ENCODE measurements at regions not wholly inside any gene's neighbourhood (a gene's known extent, or its start where the extent isn't known, plus 50 kb on each side); places are given as distances from the start of the nearest gene placed in this dataset.

DNA sequence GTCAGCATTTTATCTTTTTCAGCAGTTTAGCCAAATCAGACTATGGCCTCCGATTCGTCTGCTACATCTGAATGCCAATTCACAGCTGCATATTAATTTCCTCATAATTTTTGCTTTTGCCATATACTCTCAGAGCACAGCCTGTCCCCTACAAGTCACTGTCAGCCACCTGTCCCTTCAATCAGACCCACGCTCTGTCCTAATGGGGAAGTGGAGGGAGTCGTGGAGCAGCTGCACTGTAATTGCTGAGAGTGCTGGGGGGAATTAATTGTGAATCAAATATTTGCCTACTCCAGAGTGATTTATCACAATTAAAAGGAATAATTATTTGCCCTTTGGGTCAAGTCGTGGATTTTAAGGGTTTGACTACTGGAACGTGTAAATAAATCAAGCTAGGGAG is 75.5 kb downstream of the EBLN2 start:
- Histone ChIP-seq H4K8ac (ENCODE audit: low read depth in 2 of 2, low read length in 2 of 2) (no peak overlapping the region), H2AK5ac (ENCODE audit: low read depth, low read length) (no peak overlapping the region), H3K4me3 (ENCODE audit: insufficient read depth, low read depth, low read length) (no peak overlapping the region), H4K5ac (ENCODE audit: low read depth, low read length) (no peak overlapping the region), H3K27me3 (ENCODE audit: control insufficient read depth, insufficient read depth, low read length) (peaks cover 2% of the 10 kb centered on the region; the same call in 1 of the 2 replicates), H4K20me1 (ENCODE audit: insufficient read depth, low read length) (no peaks in the 10 kb centered on the region), H2AK9ac (replicated peaks; ENCODE audit: low read depth, low read length, poor library complexity) (no peak overlapping the region), H3K79me1 (ENCODE audit: low read depth in 1 of 2, low read length in 2 of 2) (no peaks in the 10 kb centered on the region), H3K9ac (ENCODE audit: low read depth, low read length) (no peak overlapping the region), H3K14ac (replicated peaks; ENCODE audit: low read depth, low read length) (no peak overlapping the region), H4K91ac (ENCODE audit: insufficient read depth, low read depth, low read length) (no peak overlapping the region), H2BK20ac (ENCODE audit: low read depth, low read length) (no peak overlapping the region), H2AFZ (replicated peaks; ENCODE audit: low read length, poor library complexity) (no peak overlapping the region), H3K9me1 (ENCODE audit: insufficient read depth, low read length) (no peaks in the 10 kb centered on the region), H3K4me2 (ENCODE audit: low read depth, low read length) (no peak overlapping the region), H3K4ac (ENCODE audit: low read depth, low read length) (no peak overlapping the region), H3K27ac (ENCODE audit: insufficient read depth, low read length) (no peak overlapping the region), H3K18ac (ENCODE audit: low read depth, low read length) (no peak overlapping the region), H3K23ac (ENCODE audit: low read depth, low read length) (no peak overlapping the region), H3K56ac (ENCODE audit: extremely low read depth, insufficient read depth, low read length) (no peak overlapping the region), H3K4me1 (ENCODE audit: control insufficient read depth, insufficient read depth, low read length) (no peaks in the 10 kb centered on the region), H3K36me3 (ENCODE audit: control insufficient read depth, insufficient read depth, low read length) (no peaks in the 10 kb centered on the region), H2BK120ac (ENCODE audit: low read depth, low read length) (no peak overlapping the region), H2BK15ac (ENCODE audit: low read depth, low read length) (no peak overlapping the region), H3K9me3 (ENCODE audit: control insufficient read depth, insufficient read depth, low read length) (no peaks in the 10 kb centered on the region; the same call in 1 of the 2 replicates), H2BK5ac (ENCODE audit: low read depth, low read length, poor library complexity, severe bottlenecking) (no peak overlapping the region)
- no TSS peak for BruUV-seq (replicated peaks)
- in situ Hi-C loops (cut with MboI; ENCODE audit: low sequenced_read_pairs) (no loop called here), dilution Hi-C loops (cut with HindIII; ENCODE audit: low sequenced_read_pairs, unreplicated experiment) (no loop called here), intact Hi-C loops (cut with micrococcal nuclease) (no loop called here)
- ATAC-seq (ENCODE audit: low read depth) (no peak), DNase-seq (no peak)
- ChIA-PET POLR2A (ENCODE audit: unreplicated experiment) (no interaction called here), CTCF (interaction anchor here (0.7 kb wide), 1 partner anchor 1587 kb away, joined by 6 read pairs; no protein-coding TSS in a partner anchor)
- TF ChIP-seq RFX5 (IDR thresholded peaks at IDR 0.05; ENCODE audit: low read depth, low read length) (no peak), POLR2A (IDR thresholded peaks at IDR 0.05; ENCODE audit: low read depth, low read length) (no peak), SMC3 (IDR thresholded peaks at IDR 0.05; ENCODE audit: low read depth, low read length) (no peak), RAD21 (IDR thresholded peaks at IDR 0.05; ENCODE audit: low read length) (no peak), MAFK (IDR thresholded peaks at IDR 0.05; ENCODE audit: low read depth, low read length) (no peak), CHD1 (IDR thresholded peaks at IDR 0.05; ENCODE audit: low read depth, low read length) (no peak), FOS (IDR thresholded peaks at IDR 0.05; ENCODE audit: low read depth, low read length) (no peak), NFE2L2 (IDR thresholded peaks at IDR 0.05; ENCODE audit: low read depth, low read length) (no peak), BHLHE40 (IDR thresholded peaks at IDR 0.05; ENCODE audit: low read depth, low read length) (no peak), CEBPB (IDR thresholded peaks at IDR 0.05; ENCODE audit: low read depth, low read length) (no peak), MAZ (IDR thresholded peaks at IDR 0.05; ENCODE audit: borderline replicate concordance, low read depth, low read length) (no peak), MXI1 (IDR thresholded peaks at IDR 0.05; ENCODE audit: borderline replicate concordance, low read depth, low read length) (no peak), RCOR1 (IDR thresholded peaks at IDR 0.05; ENCODE audit: insufficient replicate concordance, low read length) (no peak)
- TF ChIP-seq, protein P1, sequence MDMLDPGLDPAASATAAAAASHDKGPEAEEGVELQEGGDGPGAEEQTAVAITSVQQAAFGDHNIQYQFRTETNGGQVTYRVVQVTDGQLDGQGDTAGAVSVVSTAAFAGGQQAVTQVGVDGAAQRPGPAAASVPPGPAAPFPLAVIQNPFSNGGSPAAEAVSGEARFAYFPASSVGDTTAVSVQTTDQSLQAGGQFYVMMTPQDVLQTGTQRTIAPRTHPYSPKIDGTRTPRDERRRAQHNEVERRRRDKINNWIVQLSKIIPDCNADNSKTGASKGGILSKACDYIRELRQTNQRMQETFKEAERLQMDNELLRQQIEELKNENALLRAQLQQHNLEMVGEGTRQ (IDR thresholded peaks at IDR 0.05; ENCODE audit: low read depth, low read length), result no peak
- TF ChIP-seq, protein P2, sequence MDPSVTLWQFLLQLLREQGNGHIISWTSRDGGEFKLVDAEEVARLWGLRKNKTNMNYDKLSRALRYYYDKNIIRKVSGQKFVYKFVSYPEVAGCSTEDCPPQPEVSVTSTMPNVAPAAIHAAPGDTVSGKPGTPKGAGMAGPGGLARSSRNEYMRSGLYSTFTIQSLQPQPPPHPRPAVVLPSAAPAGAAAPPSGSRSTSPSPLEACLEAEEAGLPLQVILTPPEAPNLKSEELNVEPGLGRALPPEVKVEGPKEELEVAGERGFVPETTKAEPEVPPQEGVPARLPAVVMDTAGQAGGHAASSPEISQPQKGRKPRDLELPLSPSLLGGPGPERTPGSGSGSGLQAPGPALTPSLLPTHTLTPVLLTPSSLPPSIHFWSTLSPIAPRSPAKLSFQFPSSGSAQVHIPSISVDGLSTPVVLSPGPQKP (IDR thresholded peaks at IDR 0.05; ENCODE audit: borderline replicate concordance, low read depth, low read length), result no peak
- TF ChIP-seq, protein P3, sequence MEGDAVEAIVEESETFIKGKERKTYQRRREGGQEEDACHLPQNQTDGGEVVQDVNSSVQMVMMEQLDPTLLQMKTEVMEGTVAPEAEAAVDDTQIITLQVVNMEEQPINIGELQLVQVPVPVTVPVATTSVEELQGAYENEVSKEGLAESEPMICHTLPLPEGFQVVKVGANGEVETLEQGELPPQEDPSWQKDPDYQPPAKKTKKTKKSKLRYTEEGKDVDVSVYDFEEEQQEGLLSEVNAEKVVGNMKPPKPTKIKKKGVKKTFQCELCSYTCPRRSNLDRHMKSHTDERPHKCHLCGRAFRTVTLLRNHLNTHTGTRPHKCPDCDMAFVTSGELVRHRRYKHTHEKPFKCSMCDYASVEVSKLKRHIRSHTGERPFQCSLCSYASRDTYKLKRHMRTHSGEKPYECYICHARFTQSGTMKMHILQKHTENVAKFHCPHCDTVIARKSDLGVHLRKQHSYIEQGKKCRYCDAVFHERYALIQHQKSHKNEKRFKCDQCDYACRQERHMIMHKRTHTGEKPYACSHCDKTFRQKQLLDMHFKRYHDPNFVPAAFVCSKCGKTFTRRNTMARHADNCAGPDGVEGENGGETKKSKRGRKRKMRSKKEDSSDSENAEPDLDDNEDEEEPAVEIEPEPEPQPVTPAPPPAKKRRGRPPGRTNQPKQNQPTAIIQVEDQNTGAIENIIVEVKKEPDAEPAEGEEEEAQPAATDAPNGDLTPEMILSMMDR (conservative IDR thresholded peaks at IDR 0.05; ENCODE audit: low read depth, low read length), result no peak
- 59% methylated on average over 2 of the region's 6 CpGs; no CpG with 5 or more reads in 1 of the 2 experiments for WGBS, 2 experiments (ENCODE audit: extremely low coverage in 2 of 2, insufficient read length in 1 of 2)
